MM.1S (cell line): ENCODE measurements at regions not wholly inside any gene's neighbourhood (a gene's known extent, or its start where the extent isn't known, plus 50 kb on each side); places are given as distances from the start of the nearest gene placed in this dataset.

Source experiments
- EZH2 ChIP-seq: fragments of 300-600 bp; sonication (generic); optimal IDR thresholded peaks from 2 replicates; pipeline ENCODE3; 2017; ENCODE audit warnings: low read depth, mild to moderate bottlenecking, antibody characterized with exemption, low read length, mixed read lengths
- EZH2phosphoT487 ChIP-seq: fragments of 300-600 bp; sonication (generic); IDR thresholded peaks from 2 replicates; pipeline ENCODE4 v1.6.1; 2018; ENCODE audit warnings: antibody characterized with exemption, low read length
- TF ChIP-seq, protein P1 (sequence below): fragments of 300-600 bp; sonication (generic); IDR thresholded peaks from 2 replicates; pipeline ENCODE4 v1.5.1; 2016; ENCODE audit warnings: antibody characterized with exemption, low read length, mixed read lengths

DNA sequence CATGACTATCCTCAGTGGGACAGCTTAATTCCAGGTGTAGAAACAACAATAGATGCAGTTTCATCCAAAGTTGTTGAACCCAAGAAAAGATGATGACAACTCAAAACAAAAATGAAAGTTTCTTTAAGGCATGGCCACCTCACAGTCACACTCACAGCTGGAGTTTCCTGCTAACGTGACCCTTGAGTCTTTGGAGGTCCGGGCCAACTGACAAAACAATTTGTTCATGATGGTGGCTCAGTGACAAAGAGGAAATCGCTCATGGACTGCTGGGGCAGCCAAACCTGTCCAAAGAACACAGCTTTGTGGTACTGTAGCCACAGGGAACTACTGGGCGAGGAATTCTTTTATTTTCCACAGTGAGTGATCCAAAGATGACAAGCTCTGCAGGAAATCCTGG, 96.0 kb upstream of the JCAD start:
- TF ChIP-seq, protein P1, sequence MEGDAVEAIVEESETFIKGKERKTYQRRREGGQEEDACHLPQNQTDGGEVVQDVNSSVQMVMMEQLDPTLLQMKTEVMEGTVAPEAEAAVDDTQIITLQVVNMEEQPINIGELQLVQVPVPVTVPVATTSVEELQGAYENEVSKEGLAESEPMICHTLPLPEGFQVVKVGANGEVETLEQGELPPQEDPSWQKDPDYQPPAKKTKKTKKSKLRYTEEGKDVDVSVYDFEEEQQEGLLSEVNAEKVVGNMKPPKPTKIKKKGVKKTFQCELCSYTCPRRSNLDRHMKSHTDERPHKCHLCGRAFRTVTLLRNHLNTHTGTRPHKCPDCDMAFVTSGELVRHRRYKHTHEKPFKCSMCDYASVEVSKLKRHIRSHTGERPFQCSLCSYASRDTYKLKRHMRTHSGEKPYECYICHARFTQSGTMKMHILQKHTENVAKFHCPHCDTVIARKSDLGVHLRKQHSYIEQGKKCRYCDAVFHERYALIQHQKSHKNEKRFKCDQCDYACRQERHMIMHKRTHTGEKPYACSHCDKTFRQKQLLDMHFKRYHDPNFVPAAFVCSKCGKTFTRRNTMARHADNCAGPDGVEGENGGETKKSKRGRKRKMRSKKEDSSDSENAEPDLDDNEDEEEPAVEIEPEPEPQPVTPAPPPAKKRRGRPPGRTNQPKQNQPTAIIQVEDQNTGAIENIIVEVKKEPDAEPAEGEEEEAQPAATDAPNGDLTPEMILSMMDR: no peak
- TF ChIP-seq EZH2 (no peak), EZH2phosphoT487 (no peak)
